Ascending aorta (tissue), 2 donors: ENCODE measurements at regions not wholly inside any gene's neighbourhood (a gene's known extent, or its start where the extent isn't known, plus 50 kb on each side); places are given as distances from the start of the nearest gene placed in this dataset.
A peak's percentile ranks its signal among the peaks of the same experiment; 100 is the strongest.

Source experiments
- DNase-seq, 2 donors: peaks; one replicate each; pipeline ENCODE4 v3.0.0-alpha.2; 2019; ENCODE audit warnings: low spot score in 2 of 2
- H3K27ac ChIP-seq, 2 donors: fragments of 200-600 bp; sonication (generic); one replicate each; pipeline ENCODE4 v1.5.1; 2016 to 2017; ENCODE audit warnings: mild to moderate bottlenecking in 1 of 2
- H3K27me3 ChIP-seq: fragments of 200-600 bp; sonication (generic); one replicate; pipeline ENCODE4 v1.5.1; 2017
- H3K36me3 ChIP-seq, 2 donors: fragments of 200-600 bp; sonication (generic); one replicate each; pipeline ENCODE4 v1.5.1; 2016
- H3K4me1 ChIP-seq, 2 donors: fragments of 200-600 bp; sonication (generic); one replicate each; pipeline ENCODE4 v1.5.1; 2016 to 2017; ENCODE audit warnings: mild to moderate bottlenecking in 1 of 2
- H3K4me3 ChIP-seq, 2 donors: fragments of 200-600 bp; sonication (generic); one replicate each; pipeline ENCODE4 v1.5.1; 2016 to 2017; ENCODE audit warnings: mild to moderate bottlenecking in 1 of 2
- H3K9me3 ChIP-seq, 2 donors: fragments of 200-600 bp; sonication (generic); one replicate each; pipeline ENCODE4 v1.5.1; 2016
- intact Hi-C: fragments of 100-400 bp; cut with DNase I; formaldehyde crosslinking; loops from one replicate; pipeline ENCODE4 v1.15.1; 2023
- TF ChIP-seq, protein P1 (sequence below), 3 experiments: fragments of 200-600 bp in 2 of 3; fragments of 450-650 bp in 1 of 3; sonication (generic) in 2 of 3; IDR thresholded peaks; one replicate each; pipeline ENCODE4 v1.5.1; 2016 to 2019; ENCODE audit warnings: antibody characterized with exemption in 3 of 3, mild to moderate bottlenecking in 1 of 3, moderate library complexity in 1 of 3

DNA sequence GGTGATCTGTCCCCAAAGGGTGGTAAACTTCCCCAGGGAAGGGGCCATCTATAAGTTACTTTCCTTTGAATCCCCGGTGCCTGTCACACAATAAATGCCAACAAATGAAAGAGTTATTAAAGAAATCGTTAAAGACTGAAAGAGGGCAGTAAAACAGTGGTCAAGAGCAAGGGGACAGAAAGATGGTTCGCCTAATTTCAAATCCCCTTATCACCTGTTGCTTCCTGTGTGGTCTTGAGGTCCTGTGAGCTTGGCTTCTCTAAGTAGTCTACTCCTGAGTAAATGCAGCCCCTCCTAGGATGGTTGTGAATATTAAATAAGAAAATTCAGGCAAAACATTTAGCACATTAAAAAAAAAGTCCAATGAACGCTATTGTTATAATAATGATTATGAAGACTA lies 225.7 kb upstream of the ADAMTS9 start:
- H3K36me3 ChIP-seq = no peaks in the 10 kb centered on the region
- no peak for DNase-seq
- no peak overlapping the region for H3K27ac ChIP-seq
- no peaks in the 10 kb centered on the region for H3K9me3 ChIP-seq
- no peak overlapping the region for H3K4me3 ChIP-seq
- no peaks in the 10 kb centered on the region for H3K4me1 ChIP-seq
- intact Hi-C loops = no loop called here
- TF ChIP-seq, protein P1, sequence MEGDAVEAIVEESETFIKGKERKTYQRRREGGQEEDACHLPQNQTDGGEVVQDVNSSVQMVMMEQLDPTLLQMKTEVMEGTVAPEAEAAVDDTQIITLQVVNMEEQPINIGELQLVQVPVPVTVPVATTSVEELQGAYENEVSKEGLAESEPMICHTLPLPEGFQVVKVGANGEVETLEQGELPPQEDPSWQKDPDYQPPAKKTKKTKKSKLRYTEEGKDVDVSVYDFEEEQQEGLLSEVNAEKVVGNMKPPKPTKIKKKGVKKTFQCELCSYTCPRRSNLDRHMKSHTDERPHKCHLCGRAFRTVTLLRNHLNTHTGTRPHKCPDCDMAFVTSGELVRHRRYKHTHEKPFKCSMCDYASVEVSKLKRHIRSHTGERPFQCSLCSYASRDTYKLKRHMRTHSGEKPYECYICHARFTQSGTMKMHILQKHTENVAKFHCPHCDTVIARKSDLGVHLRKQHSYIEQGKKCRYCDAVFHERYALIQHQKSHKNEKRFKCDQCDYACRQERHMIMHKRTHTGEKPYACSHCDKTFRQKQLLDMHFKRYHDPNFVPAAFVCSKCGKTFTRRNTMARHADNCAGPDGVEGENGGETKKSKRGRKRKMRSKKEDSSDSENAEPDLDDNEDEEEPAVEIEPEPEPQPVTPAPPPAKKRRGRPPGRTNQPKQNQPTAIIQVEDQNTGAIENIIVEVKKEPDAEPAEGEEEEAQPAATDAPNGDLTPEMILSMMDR (IDR thresholded peaks at IDR 0.05) = no peak
- H3K27me3 ChIP-seq = no peaks in the 10 kb centered on the region

DNA sequence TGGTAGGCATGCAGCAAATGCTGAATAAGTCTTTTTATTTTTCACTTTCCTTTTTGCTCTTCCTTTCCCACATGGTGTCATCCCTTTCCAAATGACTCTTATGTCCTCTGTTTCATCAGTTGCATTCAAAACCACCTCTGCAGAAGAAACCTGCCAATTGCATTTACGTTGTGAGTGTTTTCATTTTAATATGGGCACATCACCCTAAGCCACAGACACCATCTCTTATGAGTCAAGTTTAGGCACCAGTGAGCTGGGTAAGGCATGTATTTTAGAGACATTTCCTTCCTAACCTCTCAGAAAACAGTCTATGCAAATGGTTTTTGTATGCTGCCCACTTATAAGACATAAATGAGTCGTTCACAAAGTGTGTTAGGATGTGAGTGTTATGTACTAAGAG lies 223.3 kb upstream of the ADAMTS9 start:
- intact Hi-C loops = no loop called here
- TF ChIP-seq, protein P1 (IDR thresholded peaks at IDR 0.05) = no peak
- Histone ChIP-seq H3K4me1 (no peaks in the 10 kb centered on the region), H3K27ac (no peak overlapping the region), H3K4me3 (no peak overlapping the region), H3K27me3 (no peaks in the 10 kb centered on the region), H3K36me3 (no peaks in the 10 kb centered on the region), H3K9me3 (no peaks in the 10 kb centered on the region)
- DNase-seq = no peak

DNA sequence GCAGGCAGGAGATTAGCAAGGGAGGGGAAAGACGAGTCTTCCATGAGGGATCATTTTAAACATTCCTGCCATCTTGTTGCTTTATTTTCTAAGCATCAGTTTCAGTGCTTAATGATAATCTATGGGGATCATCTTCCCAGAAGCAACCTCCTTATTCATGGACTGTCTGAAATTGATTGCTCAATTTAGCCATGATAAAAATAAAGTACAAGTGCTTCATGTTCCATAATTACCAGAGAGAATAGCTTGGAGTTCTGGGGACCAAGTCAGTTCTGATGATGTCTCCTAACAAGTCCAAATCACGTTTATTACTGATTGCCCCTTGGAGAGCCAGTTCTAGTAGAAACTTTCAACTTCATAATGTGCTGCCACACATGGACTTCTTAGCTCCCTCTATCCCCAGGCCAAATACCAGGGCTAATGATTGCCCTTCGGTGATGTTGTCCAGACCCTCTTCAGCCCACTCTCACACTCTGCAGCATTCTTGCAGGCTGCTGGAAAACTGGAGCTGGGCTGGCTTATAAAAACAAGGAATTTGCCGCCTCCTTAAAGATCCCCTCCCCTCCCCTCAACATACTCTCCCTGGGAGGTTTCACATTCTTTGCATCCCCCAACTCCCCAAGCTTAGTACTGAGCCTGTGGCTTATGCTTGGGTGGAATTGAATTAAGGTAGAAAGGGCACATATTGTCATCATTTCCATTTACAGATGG lies 222.1 kb upstream of the ADAMTS9 start:
- Histone ChIP-seq H3K4me3 (no peak overlapping the region), H3K27me3 (no peaks in the 10 kb centered on the region), H3K27ac (no peak overlapping the region), H3K36me3 (no peaks in the 10 kb centered on the region), H3K9me3 (no peaks in the 10 kb centered on the region), H3K4me1 (no peaks in the 10 kb centered on the region)
- no peak for DNase-seq
- intact Hi-C loops = no loop called here
- TF ChIP-seq, protein P1 (IDR thresholded peaks at IDR 0.05) = no peak

DNA sequence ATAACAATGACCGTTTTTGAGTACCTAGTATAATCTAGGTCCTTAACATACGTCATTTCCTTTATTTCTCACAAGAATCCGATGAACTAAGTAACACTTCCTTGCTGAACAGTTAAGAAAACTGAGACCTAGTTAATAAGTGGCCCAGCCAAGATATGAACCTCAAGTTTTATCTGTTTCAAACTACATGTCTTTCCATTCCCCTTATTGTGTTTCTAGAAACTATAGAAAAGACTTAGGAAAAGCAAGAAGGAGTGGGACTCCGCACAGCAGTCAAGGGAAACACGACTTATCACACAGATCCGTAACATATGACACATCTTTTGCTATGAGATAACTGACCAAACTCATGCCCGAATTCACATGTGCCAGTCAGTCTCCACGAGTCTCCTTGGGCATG lies 221.2 kb upstream of the ADAMTS9 start:
- no peak overlapping the region for H3K4me3 ChIP-seq
- no peaks in the 10 kb centered on the region for H3K9me3 ChIP-seq
- H3K4me1 ChIP-seq = no peaks in the 10 kb centered on the region
- no peak for DNase-seq
- no peaks in the 10 kb centered on the region for H3K27me3 ChIP-seq
- TF ChIP-seq, protein P1 (IDR thresholded peaks at IDR 0.05) = no peak
- intact Hi-C loops = no loop called here
- no peak overlapping the region for H3K27ac ChIP-seq
- no peaks in the 10 kb centered on the region for H3K36me3 ChIP-seq

DNA sequence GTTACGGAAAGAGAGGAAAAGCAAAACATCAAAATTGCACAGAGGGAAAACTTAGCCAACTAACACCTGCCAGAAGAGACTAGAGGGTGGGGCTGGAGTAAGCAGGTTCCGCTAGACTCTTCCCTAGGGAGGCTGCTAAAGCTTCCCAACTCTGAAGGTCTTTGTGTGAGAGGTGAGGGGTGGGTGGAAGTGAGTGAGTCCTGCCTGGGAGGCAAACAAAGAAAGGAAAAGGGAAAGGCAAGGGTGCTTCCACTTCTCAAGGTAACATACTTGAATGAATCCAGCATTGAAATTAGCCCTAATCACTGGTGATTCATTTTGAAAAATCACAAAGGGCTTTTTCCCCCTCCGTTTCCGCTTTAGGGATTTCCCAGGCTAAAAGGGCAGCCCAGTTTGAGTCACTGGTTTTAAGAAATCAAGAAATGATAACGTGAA lies 220.5 kb upstream of the ADAMTS9 start:
- Histone ChIP-seq H3K36me3 (no peaks in the 10 kb centered on the region), H3K27me3 (no peaks in the 10 kb centered on the region), H3K4me1 (peaks cover 0 to 4% of the 10 kb centered on the region in 2 donors), H3K9me3 (no peaks in the 10 kb centered on the region), H3K27ac (peak overlapping the region in 1 of 2 donors; percentile 24), H3K4me3 (no peak overlapping the region)
- DNase-seq = no peak
- TF ChIP-seq, protein P1 (IDR thresholded peaks at IDR 0.05) = no peak
- intact Hi-C loops = no loop called here
